ENCODE measurements at regions not wholly inside any gene's neighbourhood (a gene's known extent, or its start where the extent isn't known, plus 50 kb on each side); places are given as distances from the start of the nearest gene placed in this dataset.

GRCh38 chr14:89723930-89724627 lies 230.5 kb downstream of the EFCAB11 start:
- TF ChIP-seq CTCF (IDR thresholded peaks at IDR 0.05) (no peak), POLR2AphosphoS5 (IDR thresholded peaks at IDR 0.05) (no peak), EP300 (IDR thresholded peaks at IDR 0.05) (no peak)

Data from esophagus muscularis mucosa (tissue), 4 donors.